Spinal cord (tissue), 9 donors: ENCODE measurements at regions not wholly inside any gene's neighbourhood (a gene's known extent, or its start where the extent isn't known, plus 50 kb on each side); places are given as distances from the start of the nearest gene placed in this dataset.

Source experiments
- DNase-seq, 6 donors: peaks; one replicate each; pipeline versions ENCODE4 v3.0.0 to v3.0.0-alpha.2; 2013 to 2015; ENCODE audit warnings: low spot score in 6 of 6, low read depth in 4 of 6
- H3K27ac ChIP-seq: one replicate; pipeline ENCODE4 v1.5.1; 2013; ENCODE audit warnings: low read depth, low read length, control low read depth
- H3K27me3 ChIP-seq: one replicate; pipeline ENCODE4 v1.6.1; 2013; ENCODE audit warnings: low read length; ENCODE audit not compliant: control insufficient read depth, insufficient read depth
- H3K36me3 ChIP-seq: one replicate; pipeline ENCODE4 v1.6.1; 2013; ENCODE audit warnings: low read length; ENCODE audit not compliant: control insufficient read depth, insufficient read depth
- H3K4me1 ChIP-seq: one replicate; pipeline ENCODE4 v1.6.1; 2013; ENCODE audit warnings: low read length; ENCODE audit not compliant: control insufficient read depth, insufficient read depth
- H3K4me3 ChIP-seq: one replicate; pipeline ENCODE4 v1.5.1; 2013; ENCODE audit warnings: low read depth, low read length, control low read depth
- H3K9me3 ChIP-seq: one replicate; pipeline ENCODE4 v1.6.1; 2013; ENCODE audit warnings: low read length; ENCODE audit not compliant: control insufficient read depth, insufficient read depth
- WGBS: methylation state at CpG from one replicate; pipeline ENCODE4 v1.1.5; 2013; ENCODE audit warnings: missing lambda C conversion rate; ENCODE audit not compliant: insufficient coverage; 5-methylcytosine and 5-hydroxymethylcytosine counted together
- donor health status: healthy.

DNA sequence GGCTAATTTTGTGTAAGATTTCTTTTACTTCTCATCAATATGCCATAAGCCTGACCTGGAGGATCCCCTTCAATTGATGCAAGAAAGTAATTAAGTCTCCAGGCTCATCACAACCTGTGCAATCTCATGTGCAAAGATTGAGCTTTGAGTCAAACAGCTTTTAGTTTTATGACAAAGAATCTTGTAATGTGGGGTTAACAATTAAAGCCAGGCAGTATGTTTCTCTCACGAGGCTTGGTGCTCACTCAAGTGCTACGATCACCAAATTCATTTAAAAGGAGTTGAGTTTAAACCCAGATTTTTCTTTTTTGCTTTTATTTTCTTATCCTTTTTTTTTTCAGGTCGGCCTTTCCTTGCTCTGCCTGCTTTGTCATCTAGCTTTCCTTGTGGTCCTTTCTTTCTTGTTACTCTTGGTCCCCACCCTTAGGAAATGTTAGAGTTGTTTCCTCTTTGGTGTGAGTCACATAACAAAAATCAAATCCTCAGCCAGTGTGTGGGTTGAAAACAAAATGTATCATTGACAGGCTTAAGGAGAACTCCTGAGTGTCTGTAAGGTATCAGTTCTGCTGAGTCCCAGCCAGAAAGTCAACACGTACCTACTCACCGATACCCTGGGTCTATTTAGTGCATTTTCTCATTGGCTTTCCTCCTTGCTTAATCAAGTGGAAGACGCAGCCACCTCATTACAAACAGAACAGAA lies 1037.2 kb downstream of the ADGRL2 start:
- H3K36me3 ChIP-seq: no peaks in the 10 kb centered on the region

DNA sequence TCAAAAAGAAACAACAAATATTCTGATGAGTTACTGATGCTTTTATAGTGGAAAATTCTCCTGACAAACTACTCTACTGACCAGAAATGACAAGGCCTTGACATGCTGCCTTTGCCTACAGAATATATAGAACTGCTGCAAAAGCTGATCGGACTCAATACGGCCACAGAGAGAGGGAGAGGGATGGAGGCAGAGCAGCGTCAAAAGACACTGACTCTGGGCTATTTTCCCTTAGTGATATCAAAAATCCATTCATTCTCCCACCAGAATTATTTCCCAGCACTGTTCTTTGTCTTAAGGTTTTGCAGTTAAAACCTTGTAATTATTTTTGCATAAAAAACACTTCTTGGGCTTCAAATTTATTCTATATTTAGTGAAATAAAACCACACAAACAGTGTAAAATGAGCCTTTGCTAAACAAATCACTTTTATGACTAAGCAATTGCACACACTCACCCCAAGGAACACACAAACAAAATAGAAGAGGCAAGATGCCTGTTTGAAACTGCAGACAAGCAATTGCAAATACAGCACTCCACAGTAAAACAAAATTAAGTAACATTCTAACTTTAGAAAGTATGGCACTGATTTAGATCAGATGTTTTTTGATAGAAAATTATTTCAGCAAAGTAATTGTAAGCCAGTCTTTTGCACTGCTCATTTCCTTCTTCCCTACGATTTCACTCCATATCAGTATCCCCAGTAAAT lies 1036.4 kb downstream of the ADGRL2 start:
- DNase-seq: peak in 1 of 6 donors; percentile 66
- Histone ChIP-seq H3K27me3 (peaks cover 2% of the 10 kb centered on the region), H3K36me3 (no peaks in the 10 kb centered on the region), H3K4me3 (no peak overlapping the region), H3K4me1 (no peaks in the 10 kb centered on the region), H3K27ac (no peak overlapping the region), H3K9me3 (no peaks in the 10 kb centered on the region)
- 75% methylated on average over 2 of the region's 4 CpGs for WGBS

More for the DNA sequence above, 1037.2 kb downstream of the ADGRL2 start:
- H3K9me3 ChIP-seq: no peaks in the 10 kb centered on the region
- H3K4me3 ChIP-seq: no peak overlapping the region
- no peak overlapping the region for H3K27ac ChIP-seq
- peaks cover 2% of the 10 kb centered on the region for H3K27me3 ChIP-seq
- 75% methylated on average over 3 of the region's 6 CpGs for WGBS
- H3K4me1 ChIP-seq: no peaks in the 10 kb centered on the region
- DNase-seq: peak in 1 of 6 donors; percentile 54

DNA sequence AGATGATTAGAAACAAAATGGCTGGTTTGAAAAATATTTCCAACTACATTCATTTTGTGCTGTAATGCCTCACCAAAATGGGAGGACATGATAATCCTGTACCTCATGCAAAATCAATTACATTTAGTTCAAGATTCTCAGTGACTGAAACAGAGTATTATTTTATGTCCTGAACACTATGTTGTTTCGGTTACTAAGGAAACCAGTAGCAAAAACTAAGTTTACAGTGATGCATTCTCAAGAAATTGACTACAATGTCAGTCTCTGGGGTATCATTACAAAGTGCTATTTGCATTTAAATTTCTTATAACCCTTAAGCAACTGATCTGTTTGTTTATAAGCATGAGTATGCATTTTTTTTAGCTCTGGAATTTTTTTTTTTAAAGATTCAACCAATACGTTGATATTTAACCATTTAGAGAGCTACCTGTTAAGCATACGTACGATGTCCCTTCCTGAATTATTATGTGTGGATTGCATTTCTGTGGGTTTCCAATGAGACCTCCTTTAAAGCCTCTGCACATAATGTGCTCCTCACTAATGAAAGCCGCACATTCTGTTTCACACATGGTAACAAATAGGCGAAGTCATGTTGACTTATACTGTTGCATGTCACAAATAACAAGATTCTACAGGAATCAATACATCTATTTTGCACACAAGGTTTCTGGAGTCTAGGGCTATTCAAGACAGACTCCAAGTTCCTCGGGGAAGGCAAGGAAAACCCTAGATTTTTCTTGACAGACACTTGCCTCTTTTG lies 1035.7 kb downstream of the ADGRL2 start:
- Histone ChIP-seq H3K36me3 (no peaks in the 10 kb centered on the region), H3K27me3 (peaks cover 2% of the 10 kb centered on the region), H3K27ac (no peak overlapping the region), H3K9me3 (no peaks in the 10 kb centered on the region), H3K4me1 (no peaks in the 10 kb centered on the region), H3K4me3 (no peak overlapping the region)
- DNase-seq: peak in 1 of 6 donors; percentile 90
- no CpG with 5 or more reads among the region's 7 CpGs for WGBS

DNA sequence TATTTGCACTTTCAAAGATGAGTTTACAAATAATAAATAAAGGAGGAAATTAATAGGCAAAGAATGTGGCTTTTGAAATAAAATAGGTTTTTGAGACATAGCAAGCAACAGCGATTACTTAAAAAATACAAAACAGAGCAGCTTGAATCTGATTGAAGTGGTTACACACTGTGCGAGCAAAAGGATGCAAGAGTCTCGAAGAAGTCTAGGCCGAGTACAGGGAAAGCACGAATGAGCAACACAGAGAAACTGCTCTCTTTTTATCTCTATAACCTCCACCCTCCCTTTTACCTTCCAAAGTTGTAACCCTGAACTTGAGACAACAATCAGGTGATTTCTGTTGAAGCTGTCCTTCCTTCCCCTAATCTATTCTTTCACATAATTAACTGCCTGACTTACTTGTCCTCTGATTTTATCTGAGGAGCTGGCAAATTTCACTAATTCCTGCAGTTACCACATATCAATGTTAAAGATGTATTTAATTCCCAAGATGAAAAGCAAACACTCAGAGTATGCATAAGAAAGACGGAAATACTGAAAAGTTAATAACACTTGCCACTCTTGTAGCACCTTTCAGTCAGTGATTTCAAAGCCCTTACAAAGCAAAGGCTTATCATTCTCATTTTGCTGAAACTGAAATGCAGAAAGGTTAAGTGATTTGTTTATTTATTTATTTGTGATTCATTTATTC lies 1030.1 kb downstream of the ADGRL2 start:
- H3K27ac ChIP-seq: no peak overlapping the region
- no peaks in the 10 kb centered on the region for H3K36me3 ChIP-seq
- no peaks in the 10 kb centered on the region for H3K9me3 ChIP-seq
- 78% methylated on average over 5 of the region's 6 CpGs for WGBS
- H3K27me3 ChIP-seq: no peaks in the 10 kb centered on the region
- DNase-seq: peak in 1 of 6 donors; percentile 35
- no peaks in the 10 kb centered on the region for H3K4me1 ChIP-seq
- H3K4me3 ChIP-seq: no peak overlapping the region

DNA sequence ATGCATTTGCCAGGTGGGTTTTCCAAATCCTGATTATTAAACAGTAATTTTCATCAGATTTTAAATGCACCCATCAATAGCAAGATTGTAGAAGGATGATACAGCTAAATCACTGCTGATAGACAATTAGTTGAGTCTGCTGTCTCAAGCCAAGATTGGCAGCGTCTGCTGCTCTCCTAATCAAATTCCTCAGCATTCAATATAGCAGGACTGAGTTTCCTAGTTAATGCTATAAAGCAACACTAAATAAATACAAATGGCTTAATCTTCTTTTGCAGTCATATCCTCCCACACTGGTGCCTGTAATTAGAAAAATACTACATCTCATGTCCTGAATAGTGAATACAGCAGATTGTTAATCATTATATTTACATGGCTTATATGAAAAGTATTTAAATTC lies 1028.8 kb downstream of the ADGRL2 start:
- H3K36me3 ChIP-seq: no peaks in the 10 kb centered on the region
- H3K27ac ChIP-seq: no peak overlapping the region
- no peaks in the 10 kb centered on the region for H3K4me1 ChIP-seq
- H3K27me3 ChIP-seq: no peaks in the 10 kb centered on the region
- peak in 1 of 6 donors; percentile 50 for DNase-seq
- WGBS: no CpG with 5 or more reads among the region's 1 CpG
- no peak overlapping the region for H3K4me3 ChIP-seq
- H3K9me3 ChIP-seq: no peaks in the 10 kb centered on the region

DNA sequence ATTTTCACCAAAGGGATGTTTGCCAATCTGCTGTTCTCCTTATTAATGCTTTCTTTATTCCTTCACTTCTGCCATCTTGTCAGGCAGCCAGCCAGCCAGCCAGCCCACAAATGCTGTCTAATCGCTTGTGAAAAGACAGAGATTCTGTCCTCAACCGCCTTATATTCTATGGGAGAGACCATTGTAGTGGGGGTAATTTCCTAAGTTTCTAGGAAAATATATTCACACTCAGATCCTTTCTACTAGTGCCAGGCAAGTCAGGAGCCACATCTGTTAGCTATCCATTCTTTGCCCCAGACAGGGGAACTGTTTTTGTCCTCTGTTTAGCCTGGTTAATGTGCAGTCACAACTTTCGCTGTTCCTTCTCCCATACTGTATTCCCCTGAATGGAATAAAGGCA lies 1023.1 kb downstream of the ADGRL2 start:
- no peak overlapping the region for H3K27ac ChIP-seq

DNA sequence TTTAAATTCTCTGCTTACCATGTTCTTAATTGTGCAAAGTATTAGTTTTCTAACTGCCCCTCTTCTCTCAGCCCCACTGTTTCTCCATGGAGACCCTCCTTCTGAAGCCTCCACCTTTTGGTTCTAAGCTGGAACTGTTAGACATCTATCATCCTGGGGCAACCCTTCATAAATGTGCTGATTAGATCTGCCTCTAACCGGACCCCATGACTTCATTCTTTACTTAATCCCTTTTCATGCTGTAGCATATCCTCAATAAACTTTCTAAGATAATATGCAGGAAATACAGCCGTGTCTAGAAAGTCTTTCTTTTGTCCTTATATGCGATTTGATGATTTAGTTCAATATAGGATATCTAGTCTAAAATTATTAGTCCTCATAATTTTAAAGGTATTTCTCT lies 1020.1 kb downstream of the ADGRL2 start:
- H3K4me1 ChIP-seq: no peaks in the 10 kb centered on the region
- H3K27ac ChIP-seq: no peak overlapping the region
- no CpG with 5 or more reads among the region's 3 CpGs for WGBS
- no peak overlapping the region for H3K4me3 ChIP-seq
- no peaks in the 10 kb centered on the region for H3K36me3 ChIP-seq
- H3K27me3 ChIP-seq: no peaks in the 10 kb centered on the region
- DNase-seq: no peak
- H3K9me3 ChIP-seq: no peaks in the 10 kb centered on the region

More for the DNA sequence above, 1023.1 kb downstream of the ADGRL2 start:
- H3K4me3 ChIP-seq: no peak overlapping the region
- H3K4me1 ChIP-seq: no peaks in the 10 kb centered on the region
- peak in 4 of 6 donors; percentile 30 to 76 (median 58) for DNase-seq
- no peaks in the 10 kb centered on the region for H3K27me3 ChIP-seq
- no peaks in the 10 kb centered on the region for H3K36me3 ChIP-seq
- no CpG with 5 or more reads among the region's 3 CpGs for WGBS
- H3K9me3 ChIP-seq: no peaks in the 10 kb centered on the region

DNA sequence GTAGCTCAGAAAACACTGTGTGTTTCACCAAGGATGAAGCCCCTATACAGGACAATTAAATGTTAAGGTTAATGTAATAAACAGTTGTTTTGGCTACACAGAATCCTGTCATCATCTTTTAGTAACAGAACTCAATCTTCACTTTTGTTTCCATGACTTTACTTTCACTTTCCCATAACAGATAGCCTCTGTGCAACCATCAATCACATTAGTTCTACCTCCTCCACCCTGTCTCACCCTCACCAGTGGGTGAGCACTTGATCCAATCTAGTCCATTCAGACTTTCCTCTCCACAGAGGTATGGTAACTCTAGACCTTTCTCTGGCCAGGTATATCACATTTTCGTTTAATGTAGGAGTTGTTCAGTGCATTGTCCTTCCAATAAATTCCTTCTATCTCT lies 1018.5 kb downstream of the ADGRL2 start:
- Histone ChIP-seq H3K4me1 (no peaks in the 10 kb centered on the region), H3K27me3 (no peaks in the 10 kb centered on the region), H3K36me3 (no peaks in the 10 kb centered on the region), H3K9me3 (no peaks in the 10 kb centered on the region), H3K4me3 (no peak overlapping the region), H3K27ac (no peak overlapping the region)
- DNase-seq: no peak
- no CpG with 5 or more reads among the region's 1 CpG for WGBS

DNA sequence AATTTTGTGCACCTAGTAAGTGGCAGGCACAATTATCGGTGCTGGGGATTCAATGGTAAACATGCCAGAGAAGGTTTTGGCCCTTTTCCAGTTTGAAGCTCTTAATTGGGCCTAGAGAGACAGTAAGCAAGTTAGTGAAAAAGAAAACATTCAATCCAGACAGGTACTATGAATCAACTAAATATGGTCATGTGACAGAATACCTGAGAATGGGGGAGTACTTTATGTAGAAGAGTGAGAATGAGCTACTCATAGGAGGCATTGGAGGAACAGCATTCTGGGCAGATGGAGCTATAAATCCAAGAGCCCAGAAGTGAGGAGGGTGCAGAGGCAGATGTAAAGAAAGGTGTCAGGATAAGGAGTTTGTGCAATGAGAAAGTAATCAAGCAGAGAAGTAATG lies 1017.9 kb downstream of the ADGRL2 start:
- peak in 1 of 6 donors; percentile 44 for DNase-seq
- H3K36me3 ChIP-seq: no peaks in the 10 kb centered on the region
- H3K27me3 ChIP-seq: no peaks in the 10 kb centered on the region
- no peak overlapping the region for H3K27ac ChIP-seq
- no peaks in the 10 kb centered on the region for H3K9me3 ChIP-seq
- WGBS: no CpG with 5 or more reads among the region's 1 CpG
- H3K4me3 ChIP-seq: no peak overlapping the region
- no peaks in the 10 kb centered on the region for H3K4me1 ChIP-seq
